NCI-H226 (cell line): ENCODE measurements at regions not wholly inside any gene's neighbourhood (a gene's known extent, or its start where the extent isn't known, plus 50 kb on each side); places are given as distances from the start of the nearest gene placed in this dataset.
A peak's percentile ranks its signal among the peaks of the same experiment; 100 is the strongest.

ENCODE experiments used
- DNase-seq: peaks from one replicate; pipeline ENCODE4 v3.0.0-alpha.2; 2015

DNA sequence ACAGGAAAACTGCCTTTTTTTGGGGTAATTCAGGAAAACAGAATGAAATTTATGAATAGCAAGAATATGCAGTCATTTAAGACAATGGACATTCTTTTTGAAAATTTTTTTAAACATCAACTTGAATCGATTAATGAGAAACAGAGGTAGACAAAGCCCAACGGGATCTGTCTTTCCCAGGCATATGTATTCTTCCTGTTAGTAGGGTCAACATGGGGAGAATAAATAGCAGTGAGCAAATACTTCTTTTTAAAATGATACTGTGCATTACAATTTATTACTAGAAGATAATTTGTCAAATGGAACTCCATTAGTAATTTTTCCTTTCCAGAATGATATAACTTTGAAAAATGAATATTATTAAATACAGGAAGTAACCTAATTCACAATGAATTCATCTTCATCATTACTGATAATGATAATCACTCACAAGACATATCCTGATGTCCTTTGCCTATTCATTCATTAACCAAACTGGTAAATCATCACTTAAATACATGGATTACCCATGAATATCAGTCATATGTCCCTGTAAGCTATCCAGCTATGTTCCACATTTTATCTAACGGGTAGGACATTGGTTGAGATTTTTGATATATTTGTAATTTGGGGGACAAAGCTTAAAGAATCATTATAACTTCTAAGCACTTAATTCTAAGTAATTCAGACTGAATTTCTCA is 209.2 kb upstream of the CDIN1 start:
- DNase-seq, result no peak

DNA sequence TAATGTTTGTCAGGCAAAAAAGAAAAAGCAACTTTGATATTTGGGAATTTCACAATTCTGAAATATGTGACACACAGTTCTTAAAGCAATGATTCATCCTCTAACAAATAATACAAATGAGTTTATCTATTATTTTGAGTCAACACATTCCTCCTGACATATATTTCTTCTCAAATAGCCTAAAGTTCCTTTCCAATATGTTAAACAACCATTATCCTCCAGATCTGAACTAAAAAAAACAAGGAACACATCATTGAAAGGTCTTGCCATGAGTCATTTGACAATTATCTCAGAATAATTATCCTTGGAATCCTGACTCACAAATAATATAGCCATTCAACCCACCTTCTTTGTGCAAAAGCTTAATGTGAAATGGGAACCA is 208.7 kb upstream of the CDIN1 start:
- DNase-seq, result peak; percentile 35

DNA sequence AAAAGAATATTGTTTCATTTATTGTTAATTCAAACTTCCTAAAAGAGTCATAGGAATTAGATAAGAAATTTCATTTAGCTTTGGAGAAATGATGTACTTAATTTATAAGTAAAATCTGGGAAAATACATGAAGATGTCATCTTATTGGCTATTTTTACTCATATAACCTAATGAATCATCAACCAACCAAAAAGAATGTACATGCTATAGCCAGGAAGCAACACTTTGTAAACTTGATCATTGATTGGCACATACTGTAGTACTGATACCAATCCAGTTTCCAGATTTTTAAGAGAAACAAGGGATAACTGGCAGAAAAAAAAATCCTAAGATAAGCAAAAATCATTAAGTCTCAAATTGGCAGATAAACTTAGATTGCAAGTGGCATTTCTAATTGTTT is 207.9 kb upstream of the CDIN1 start:
- no peak for DNase-seq

DNA sequence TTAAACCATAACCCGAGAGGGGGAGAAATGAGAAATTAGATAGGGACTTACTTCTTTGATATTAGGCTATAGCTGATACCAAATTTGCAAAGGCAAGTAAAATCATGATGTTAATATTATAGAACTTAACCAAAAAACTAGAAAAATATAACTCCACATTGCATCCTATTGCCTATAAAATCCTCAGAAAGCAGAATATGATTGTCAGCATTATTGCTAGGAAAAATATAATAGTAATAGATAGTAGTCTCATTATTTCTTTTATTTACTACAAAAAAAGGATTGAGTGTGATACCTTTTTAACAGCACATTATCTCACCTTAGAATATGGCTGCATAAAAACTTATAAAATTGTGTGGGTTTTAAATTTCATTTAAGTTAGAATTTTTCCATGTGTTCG is 206.5 kb upstream of the CDIN1 start:
- DNase-seq, result no peak

DNA sequence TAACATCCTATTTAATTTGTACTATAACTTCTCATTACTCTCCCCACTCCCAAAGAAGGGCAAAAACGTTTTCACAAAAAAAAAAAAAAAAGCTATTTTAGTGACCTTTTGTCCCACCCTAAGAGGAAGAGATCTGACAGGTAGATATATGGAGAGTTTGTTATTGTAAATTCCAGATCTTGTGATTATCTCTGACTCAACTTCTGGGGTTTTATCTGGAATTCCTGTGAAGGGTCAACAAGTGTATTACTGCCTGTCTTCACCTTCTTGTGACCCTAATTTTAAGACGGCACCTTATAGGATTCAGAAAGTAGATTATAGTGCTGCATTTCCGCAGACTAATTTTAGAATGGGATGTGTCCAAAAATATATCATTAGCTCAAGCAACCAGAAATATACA is 205.9 kb upstream of the CDIN1 start:
- DNase-seq, result peak; percentile 11

DNA sequence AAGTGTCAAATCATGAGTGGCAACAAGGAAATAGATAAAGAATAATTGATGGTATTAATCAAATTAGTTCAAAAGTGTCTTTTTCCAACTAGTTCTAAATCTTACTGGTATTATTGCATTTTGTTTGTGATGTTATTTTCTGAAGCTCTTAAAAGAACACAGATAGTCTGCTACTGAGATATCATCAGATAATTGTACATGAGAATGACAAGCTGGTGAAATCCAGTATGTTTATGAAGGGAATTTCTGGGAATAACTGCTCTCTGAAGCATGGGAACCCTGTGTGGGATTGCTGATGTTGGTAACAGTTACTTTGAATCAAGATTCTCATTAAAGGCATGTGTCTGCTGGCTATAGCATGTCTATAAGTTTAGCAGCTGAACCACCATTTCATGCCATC is 190.3 kb upstream of the CDIN1 start:
- no peak for DNase-seq

DNA sequence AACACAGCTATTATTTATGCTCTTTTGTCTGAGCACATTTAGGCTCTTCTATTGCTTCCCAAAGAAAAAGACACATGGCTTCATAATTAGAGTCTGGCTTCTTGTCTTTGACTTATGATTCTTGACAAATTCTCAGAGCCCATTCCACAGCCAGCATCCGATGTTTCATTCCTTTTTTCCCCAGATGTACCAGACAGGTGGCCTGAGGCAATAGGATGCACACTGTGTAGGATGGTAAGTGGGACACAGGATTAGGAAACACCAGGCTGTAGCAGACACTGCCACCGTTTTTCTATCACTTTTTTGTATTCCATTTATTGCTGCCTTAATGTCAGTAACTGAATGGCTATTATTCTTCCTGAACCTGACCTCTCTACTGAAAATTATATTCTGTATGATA is 188.9 kb upstream of the CDIN1 start:
- no peak for DNase-seq

DNA sequence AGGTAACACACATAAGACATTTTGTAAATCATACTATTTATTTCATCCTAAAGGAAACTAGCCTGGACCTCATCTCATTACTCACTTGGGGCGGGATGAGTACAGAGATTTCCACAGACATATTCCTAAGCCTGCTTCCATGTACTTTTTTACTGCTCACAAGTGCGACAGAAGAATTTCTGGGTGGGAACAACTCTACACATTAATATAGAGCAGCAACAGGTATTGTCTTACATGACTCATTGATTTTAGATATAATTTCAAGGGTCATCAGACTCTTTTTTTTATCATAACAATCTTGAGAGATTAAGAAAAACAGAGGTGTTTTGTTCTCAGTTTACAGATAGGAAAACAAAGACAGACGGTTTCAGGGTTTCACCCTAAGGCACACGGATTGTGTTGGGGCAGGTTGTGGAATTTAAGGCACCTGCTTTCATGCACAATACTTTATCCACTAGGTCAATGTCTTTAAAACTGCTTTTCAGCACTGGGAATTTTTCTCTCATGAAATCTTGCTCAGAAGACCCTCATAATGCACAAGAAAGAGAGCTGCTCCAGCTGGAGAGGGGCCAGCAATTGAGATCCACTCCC is 186.7 kb upstream of the CDIN1 start:
- no peak for DNase-seq

DNA sequence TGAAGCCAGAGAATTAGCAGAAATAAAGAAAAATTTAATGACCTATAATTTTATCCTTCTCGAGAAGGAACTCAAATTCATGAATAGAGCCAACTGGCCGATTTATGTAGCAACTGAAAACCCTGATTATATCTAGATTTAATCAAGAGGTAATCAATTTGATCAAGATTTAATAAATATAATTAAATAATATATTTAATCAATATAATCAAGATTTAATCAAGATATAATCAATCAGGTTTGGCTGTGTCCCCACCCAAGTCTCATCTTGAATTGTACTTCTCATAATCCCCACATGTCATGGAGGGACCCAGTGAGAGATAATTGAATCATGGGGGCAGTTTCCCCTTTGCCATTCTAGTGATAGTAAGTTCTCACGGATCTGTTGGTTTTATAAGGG is 181.2 kb upstream of the CDIN1 start:
- DNase-seq, result no peak

DNA sequence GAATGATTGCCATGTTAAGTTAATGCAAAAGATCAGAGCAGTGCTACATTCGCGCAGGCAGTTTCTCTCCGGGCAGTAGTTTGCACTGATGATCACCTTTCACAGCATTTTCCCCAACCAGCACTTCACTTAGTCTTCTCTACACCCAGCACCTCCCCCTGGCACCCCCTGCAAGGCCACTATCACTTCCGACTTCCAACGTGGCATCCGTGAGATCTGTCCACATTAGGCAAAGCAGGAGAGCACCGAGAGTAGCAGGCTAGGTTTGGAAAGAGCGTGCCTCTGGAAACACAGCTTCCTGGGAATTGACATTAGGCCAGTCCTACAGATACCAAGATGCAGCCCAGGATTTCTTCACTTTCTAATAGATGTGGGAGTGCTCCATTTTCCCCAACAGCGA is 180.2 kb upstream of the CDIN1 start:
- DNase-seq, result no peak

DNA sequence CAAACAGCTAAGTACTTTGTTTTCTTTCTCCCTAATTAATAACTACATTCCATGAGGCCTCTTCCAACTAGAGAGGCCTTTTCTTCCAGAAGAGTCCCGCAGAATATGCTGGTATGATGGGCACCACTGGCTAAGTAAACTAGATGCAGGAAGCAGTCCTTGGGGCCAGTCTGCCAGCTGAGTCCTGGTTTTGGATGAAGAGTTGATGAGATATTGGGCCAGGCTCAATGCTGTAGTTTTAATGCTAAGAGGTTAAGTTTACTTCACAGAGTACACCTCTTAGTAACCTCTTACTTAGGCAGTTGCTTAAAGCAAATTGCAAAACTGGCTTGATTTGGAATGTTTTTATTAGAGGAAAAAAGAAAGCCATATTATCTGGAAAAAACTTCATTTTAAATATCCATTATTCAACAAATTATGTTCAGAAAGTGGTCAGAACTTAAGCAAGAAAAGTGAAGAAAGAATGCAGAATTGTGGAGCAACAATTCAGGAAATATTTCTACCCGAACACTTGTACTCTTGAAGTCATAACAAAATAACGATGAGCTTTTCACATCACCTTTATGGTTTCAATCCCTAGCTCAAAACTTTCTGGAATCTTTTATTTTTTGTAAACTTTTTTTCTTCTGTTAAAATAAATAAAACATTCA is 178.4 kb upstream of the CDIN1 start:
- no peak for DNase-seq

DNA sequence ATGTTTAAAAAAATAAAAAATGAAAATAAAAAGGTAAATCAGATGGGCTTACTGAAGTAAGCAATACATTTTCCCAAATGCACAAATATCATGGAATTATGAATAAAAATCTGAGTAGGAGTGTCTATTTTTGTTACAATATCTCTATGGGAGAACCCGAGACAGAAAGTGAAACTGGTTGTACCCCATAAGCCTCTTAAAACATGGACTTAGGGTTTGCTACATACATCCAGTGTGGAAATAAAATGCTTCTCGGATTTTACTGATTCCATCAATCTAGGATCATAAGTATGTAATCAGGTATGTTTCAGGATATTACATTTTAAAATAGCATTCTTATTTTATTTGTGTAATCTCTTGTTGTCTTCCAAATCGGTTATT is 177.8 kb upstream of the CDIN1 start:
- no peak for DNase-seq

DNA sequence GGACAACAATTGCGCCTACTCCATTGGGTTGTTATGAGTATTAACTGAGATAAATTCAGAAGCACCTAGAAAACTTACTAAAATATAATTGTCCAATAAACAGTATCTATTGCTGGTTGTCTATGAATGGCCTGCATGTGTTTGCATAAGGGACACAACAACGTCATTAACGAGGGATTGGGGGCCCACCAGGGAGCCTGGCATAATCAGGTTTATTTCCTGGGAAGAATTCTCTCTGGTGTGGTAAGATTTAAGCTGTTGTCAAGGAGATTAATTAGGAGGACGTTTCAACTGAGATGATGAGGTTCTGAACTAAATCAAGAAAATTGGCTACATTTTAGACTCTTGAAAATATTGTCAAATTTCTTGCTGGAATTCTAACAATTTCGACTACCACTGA is 176.1 kb upstream of the CDIN1 start:
- no peak for DNase-seq

DNA sequence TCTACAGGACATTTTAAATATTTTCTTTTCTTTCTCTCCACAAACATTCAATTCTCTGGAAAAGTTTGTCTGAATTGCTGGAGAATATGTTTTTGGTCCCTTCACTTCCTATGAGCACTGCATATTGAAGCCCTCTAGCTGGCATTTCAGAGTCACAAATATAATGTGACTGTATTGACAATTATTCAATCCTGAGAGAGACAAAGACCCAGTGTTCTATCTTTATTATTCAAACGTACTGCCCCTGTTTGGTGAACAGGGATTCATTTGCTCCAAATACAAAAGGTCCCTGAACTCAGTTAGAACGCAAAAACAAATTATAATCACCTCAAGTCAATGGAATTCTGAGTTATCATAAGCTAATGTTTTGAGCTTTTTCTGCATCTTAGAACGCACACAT is 173.1 kb upstream of the CDIN1 start:
- no peak for DNase-seq

DNA sequence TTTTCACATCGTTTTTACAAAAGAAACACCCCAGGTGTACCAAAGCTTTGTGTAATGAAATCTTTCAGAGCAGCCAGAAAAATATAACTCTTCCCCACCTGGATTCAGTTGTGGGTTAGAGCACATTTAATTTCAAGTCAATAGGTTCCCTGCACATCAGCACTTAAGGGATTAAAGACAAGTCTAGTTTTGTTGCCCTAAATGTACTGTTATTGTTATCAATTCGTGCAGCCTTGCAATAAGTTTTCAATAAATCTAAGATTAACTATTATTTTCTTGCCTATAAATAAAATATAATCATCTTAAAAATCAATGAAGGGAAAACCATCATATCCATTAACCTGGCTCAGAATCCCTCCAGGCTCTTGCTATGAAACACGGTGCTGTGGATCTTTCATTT is 172.5 kb upstream of the CDIN1 start:
- DNase-seq, result no peak

DNA sequence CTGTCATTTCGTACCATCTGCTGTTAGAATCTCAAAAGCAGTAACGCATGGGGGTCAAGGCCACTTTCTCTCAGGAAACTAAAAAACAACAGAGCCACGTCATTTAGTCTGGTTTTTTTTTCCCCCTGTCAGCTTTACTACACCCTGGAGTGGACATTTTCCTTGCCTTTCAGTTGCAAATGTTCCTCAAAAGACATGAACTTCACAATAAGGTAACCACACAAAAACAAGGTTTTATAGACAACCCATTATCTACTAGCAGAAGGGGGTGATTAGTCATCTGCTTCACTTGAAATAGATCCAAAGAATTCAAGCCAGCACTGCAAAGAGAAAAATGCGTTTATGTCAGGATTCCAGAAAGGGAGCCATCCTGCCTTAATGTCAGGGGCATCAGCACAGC is 171.8 kb upstream of the CDIN1 start:
- DNase-seq, result peak; percentile 47

DNA sequence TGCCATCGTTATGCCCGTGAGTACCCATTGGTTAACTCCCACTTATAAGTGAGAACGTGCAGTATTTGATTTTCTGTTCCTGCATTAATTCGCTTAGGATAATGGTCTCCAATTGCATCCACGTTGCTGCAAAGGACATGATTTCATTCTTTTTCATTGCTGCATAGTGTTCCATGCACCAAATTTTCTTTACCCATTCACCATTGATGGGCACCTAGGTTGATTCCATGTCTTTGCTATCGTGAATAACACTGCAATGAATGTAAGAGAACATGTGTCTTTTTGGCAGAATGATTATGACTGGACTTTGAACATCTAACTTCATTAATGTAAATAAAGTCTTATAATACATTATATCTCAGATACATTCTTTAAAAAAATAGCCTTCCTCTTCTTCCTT is 169.6 kb upstream of the CDIN1 start:
- DNase-seq, result no peak

DNA sequence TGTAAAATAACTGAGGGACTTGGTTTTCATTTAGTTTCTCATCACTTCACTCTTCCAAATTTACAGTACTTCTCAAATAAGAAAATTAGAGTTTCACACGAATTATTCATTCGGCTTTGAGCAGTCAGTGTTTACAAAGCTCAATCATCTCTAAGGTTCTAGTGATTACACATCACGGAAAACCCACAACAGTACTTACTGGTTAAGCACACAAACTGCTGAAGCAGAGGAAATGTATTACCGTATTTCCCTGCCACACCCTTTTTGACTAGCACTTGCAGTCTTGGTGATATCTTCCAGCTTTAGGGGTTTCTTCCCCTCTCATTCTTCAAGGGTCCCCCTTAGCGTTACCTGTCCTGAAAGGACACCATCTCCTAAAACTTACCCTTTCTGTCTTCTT is 164.8 kb upstream of the CDIN1 start:
- peak; percentile 17 for DNase-seq

DNA sequence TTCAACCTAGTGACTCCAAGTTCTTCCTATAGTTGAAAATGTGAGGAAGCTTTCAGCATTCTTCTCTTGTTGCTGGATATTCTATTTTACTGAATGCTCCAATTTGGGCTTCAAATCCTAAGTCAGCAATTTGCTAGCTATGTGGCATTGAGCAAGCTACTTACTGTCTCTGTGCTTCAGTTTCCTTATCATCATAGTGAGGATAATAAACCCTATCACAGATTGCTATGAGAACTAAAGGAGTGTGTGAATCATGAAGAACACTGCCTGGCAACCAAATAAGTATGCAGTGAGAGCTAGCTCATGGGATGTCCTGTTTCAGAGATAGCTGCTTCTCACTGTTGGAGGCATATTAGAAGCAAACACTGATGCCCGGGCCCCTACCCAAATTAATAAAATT is 163.8 kb upstream of the CDIN1 start:
- peak; percentile 80 for DNase-seq

DNA sequence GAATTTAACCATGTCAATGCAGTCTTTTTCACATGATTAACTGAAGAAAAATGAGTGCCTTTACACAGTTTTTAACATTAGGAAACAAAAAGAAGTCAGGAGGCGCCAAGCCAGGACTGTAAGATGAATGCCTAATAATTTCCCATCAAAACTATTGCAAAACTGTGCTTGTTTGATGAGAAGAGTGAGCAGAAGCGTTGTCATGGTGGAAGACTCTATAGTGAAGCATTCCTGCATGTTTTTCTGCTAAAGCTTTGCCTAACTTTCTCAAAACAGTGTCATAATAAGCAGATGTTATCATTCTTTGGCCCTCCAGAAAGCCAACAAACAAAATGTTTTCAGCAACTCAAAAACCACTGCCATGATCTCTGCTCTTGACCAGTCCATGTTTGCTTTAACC is 156.8 kb upstream of the CDIN1 start:
- no peak for DNase-seq

DNA sequence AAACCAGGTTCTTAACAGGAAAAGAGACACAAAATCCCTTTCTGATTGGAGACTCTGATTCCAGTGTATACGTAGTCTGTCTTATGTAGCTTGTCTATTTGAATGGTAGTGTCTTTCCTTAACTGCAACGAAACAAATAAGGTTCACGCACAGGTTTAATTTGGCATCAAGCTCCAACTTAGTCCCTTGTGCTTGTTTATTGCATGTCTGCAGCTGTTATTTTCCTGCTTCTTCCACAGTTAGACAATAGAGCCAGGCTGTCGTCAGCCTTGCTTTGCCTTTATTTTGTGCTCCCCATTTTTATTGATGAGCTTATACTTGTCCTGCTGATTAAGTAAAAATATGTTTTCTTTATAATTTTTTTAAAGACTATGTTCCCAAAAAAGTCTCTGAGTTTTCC is 152.7 kb upstream of the CDIN1 start:
- no peak for DNase-seq

DNA sequence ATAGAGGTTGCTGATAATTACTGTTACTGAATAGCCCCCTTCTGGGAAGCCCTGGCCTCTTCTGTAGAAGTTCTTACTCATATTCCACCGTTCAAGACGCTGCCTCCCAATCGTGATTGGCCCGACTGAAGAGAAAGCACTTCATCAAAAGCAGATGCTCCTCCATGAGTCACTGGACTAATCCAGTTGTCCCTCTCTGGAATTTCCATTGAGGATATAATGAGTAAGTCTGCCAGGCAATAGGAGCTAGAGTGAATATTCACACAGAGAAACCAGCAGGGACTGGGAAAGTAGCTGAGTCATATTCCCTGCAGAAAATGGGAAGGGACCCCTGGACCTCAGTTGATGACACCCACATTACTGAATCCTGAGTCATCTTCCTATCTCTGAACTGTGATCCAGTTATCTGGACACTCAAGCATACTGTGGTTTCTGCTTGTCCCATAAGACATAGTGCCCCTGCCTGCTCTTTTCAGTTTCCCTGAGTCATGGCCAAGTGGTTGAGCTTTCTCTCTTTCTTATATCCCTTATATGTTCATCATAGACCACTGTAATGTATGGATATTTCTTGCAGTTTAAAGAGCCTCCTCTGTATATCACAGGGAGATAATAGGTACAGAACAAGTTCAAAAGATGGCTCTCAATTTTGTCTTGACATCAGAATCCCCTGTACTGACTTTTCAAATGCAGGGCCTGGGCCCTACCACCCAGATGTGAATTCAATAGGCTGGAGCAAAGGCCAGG is 151.2 kb upstream of the CDIN1 start:
- DNase-seq, result peak; percentile 92

DNA sequence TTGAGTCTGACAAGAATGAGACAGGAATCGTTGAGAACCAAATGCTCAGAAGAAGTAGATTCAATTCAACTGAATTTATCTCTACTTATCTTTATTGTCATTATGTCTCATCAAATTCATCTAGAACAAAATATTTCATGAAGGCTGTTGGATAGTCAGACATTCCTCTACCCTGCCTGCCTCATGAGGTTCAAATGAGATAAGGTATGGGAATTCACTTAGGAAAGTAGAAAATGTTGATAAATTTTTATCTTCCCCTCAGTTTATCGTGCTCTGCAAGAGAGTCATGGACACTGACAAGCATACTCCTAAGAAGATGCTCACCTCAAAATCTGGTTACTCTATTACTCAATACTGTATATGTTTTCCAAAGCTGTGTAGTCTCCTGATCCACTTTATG is 149.7 kb upstream of the CDIN1 start:
- peak; percentile 50 for DNase-seq

DNA sequence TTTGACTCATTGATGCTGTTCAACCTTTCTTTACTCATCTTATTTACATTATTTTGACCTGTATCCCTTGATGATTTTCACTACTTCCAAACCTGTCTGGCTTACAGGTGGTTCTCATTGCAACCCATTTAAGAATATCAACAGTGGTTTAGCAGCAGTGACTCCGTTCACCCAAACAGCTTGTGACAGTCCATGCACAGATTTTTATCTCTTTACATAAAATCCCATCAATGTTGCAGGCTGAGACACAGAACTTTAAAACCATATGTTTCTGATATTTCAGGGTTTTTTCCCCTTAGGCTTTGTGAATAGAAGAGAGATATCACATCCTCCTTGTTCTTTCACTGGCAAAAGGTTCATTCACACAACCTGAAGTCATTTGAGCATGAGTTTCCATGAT is 149.1 kb upstream of the CDIN1 start:
- DNase-seq, result no peak
